T-helper 17 cell (primary cell): ENCODE measurements at regions not wholly inside any gene's neighbourhood (a gene's known extent, or its start where the extent isn't known, plus 50 kb on each side); places are given as distances from the start of the nearest gene placed in this dataset.
"Not testable (repeated sequence)": the region's sequence is repeated elsewhere in the genome, so short reads cannot be mapped to it uniquely, and the experiment has no call there.

Source experiments
- ATAC-seq: fragments of 150-1000 bp; cut with Tn5 transposase; 2 replicates; pipeline ENCODE4 v1.10.0; 2021; ENCODE audit warnings: mild to moderate bottlenecking, moderate library complexity
- DNase-seq, 3 donors: peaks; one replicate each; pipeline versions ENCODE4 v3.0.0 to v3.0.0-alpha.2; 2020 to 2021
- H3K9me3 ChIP-seq: one replicate; pipeline ENCODE4 v1.7.0; 2013; ENCODE audit warnings: low read length, mild to moderate bottlenecking; ENCODE audit not compliant: control insufficient read depth, poor library complexity, severe bottlenecking
- H3K27ac Mint-ChIP-seq: one replicate; pipeline ENCODE4 v1.8.0; 2022; ENCODE audit warnings: mild to moderate bottlenecking, moderate library complexity, mixed read lengths
- H3K27me3 Mint-ChIP-seq: one replicate; pipeline ENCODE4 v1.8.0; 2022; ENCODE audit warnings: mixed read lengths
- H3K36me3 Mint-ChIP-seq: one replicate; pipeline ENCODE4 v1.8.0; 2022; ENCODE audit warnings: low read depth, mixed read lengths
- H3K4me1 Mint-ChIP-seq: one replicate; pipeline ENCODE4 v1.8.0; 2022; ENCODE audit warnings: mild to moderate bottlenecking, mixed read lengths
- H3K4me3 Mint-ChIP-seq: one replicate; pipeline ENCODE4 v1.8.0; 2022; ENCODE audit warnings: mild to moderate bottlenecking, moderate library complexity, mixed read lengths

DNA sequence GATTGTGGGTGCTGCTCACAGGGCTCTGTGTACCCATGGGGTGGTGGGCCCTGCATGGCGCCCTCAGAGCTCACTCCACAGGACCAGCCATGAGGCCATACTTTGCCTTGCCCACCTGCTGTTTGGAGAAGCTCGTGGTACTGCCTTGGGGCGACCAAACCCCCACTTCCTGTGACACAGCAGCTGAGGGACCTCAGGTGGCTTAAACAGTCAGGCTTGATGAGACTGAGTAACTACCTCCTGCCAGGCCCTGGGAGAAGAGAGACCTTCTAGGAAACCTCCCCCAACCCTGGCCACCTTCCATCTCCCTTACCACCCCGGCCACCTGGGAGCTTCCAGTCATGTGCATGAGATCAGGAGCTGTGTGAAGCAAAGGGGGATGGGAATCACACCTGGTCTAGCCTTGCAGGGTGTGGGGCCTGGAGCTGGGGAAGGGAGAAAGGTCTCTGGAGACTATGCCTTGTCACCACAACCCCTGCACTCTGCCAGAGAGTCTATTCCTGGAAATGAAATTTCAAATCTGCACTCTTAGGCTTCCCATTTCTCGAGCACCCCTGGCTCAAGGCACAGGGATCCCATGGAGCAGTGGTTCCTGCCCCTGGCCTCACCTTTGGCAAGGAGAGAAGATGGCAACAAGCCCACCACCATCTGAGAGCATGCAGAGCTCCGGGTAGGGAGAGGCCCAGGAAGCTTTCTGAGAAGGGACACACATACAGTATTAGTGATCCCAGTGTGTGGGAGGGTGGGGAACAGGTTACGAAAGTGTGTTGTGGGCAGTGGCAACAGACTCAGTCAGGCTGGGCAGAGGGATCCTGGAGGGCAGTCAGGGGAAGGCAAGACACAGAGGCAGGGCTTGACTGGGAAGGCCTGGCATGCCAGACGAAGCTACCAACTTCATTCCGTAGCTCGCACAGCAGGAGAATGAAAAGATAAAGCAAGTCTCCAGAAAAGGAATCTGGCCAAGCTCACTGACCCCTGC is 125.0 kb downstream of the URI1 start:
- Mint-ChIP-seq H3K27me3 (peaks cover 5% of the 10 kb centered on the region), H3K4me3 (no peak overlapping the region), H3K4me1 (no peaks in the 10 kb centered on the region), H3K27ac (no peak overlapping the region), H3K36me3 (no peaks in the 10 kb centered on the region)
- ATAC-seq (no peak), DNase-seq (no peak)
- no peaks in the 10 kb centered on the region for H3K9me3 ChIP-seq

- H3K36me3 Mint-ChIP-seq, H3K4me3 Mint-ChIP-seq, ATAC-seq, H3K27me3 Mint-ChIP-seq, H3K9me3 ChIP-seq, H3K27ac Mint-ChIP-seq, DNase-seq, H3K4me1 Mint-ChIP-seq: not testable (repeated sequence)
Observed at GRCh38 chr19:30067956-30068506, 126.0 kb downstream of the URI1 start.

- Mint-ChIP-seq H3K36me3 (no peaks in the 10 kb centered on the region), H3K4me1 (no peaks in the 10 kb centered on the region), H3K27me3 (no peaks in the 10 kb centered on the region), H3K27ac (no peak overlapping the region), H3K4me3 (no peak overlapping the region)
- DNase-seq (no peak), ATAC-seq (no peak)
- no peaks in the 10 kb centered on the region for H3K9me3 ChIP-seq
Observed at GRCh38 chr19:30068528-30069395, 126.7 kb downstream of the URI1 start.

DNA sequence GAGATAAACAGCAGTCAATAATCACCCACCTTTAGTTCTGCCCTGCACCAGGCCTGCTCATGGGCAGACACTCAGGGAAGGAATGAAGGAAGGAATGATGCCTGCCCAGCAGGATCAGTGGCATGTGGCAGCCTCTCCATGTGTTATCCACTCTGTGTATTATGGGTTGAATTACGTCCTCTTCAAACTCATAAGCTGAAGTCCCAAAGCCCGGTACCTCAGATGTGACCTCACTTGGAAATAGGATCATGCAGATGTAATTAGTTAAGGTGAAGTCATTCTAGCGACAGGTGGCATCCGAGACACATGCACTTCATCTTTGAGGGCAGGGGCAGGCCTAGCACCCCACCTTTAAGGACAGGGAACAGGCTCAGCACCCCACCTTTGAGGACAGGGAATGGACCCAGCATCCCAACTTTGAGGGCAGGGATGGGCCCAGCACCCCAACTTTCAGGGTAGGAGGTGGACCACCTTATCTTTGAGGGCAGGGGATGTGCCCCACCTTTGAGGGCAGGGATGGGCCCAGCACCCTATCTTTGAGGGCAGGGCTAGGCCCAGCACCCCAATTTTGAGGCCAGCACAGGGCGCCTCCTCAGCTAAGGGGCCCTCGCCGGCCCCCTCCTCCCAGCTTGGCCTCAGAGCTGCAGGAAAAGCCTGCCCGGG is 127.6 kb downstream of the URI1 start:
- H3K36me3 Mint-ChIP-seq = no peaks in the 10 kb centered on the region
- no peak overlapping the region for H3K4me3 Mint-ChIP-seq
- no peak overlapping the region for H3K27ac Mint-ChIP-seq
- no peaks in the 10 kb centered on the region for H3K4me1 Mint-ChIP-seq
- ATAC-seq = no peak
- H3K9me3 ChIP-seq = no peaks in the 10 kb centered on the region
- no peak for DNase-seq
- H3K27me3 Mint-ChIP-seq = peaks cover 6% of the 10 kb centered on the region

DNA sequence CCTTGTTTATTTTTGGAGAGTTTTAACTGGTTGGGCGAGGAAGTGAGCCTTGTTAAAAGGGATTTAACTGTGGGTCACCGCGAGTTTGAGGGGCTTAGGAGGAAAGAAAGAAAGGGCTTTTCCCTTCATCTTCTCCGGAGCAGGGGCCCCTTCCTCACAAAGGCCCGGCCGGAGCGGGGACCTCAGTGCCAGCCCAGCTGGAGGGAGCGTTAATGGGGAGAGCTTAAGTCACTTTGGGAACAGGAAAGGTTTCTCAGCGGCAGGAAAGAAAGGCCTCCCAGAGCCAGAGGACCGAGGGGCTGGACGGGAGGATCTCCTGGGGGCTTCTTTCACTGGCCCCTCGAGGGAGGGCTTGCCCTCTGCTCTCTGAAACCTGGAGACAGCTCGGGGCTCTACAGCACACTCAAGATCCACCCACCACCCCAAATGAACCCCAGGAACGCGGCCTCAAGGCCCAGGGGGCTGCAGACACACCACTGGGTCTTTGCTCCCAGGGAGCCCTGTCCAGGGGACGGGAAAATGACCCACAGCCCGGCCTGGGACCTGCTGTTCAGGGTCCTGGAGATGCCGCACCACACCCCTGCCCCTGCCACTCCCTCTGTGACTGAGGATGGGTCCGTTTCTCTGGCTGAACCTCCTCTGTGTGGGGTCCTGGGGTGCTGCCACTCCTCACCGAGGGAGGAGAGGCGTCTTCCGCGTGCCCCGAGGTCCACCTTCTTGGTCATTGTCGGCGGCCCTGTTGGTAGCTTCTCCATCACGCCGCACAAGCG is 128.3 kb downstream of the URI1 start:
- no peaks in the 10 kb centered on the region for H3K9me3 ChIP-seq
- Mint-ChIP-seq H3K27ac (no peak overlapping the region), H3K27me3 (peaks cover 6% of the 10 kb centered on the region), H3K36me3 (no peaks in the 10 kb centered on the region), H3K4me3 (no peak overlapping the region), H3K4me1 (no peaks in the 10 kb centered on the region)
- no peak for DNase-seq
- ATAC-seq = no peak

DNA sequence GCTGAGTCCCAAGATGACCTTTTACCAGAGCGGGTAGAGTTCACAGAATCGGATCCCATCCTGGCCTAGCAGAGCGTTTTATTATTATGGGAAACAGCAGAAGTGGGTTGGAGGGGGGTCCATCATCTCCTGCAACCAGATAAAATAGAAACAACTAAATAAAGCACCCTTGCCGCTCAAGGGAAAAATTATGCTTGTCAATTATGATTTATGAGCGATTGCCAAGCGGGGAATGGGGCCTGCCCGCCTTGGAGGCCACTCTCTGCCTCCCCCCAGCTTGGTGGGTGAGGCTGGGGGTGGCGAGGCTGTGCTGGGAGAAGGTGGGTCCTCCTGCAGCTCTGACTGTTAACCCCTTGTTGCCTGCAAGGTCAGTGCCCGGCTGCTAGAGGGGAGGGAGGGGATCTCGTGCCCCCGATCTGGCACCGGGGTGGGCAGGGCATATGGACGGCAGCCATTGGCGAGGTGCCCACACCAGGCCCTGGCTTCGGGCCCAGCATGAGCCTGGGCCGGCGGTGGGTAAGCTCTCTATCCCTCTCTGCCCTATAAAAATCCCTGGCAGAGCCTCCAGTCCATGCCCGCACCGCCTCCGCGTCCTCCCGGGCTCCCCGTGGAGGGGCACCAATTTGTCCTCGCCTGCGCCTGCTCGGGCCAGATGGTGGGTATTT is 129.1 kb downstream of the URI1 start:
- Mint-ChIP-seq H3K27ac (no peak overlapping the region), H3K4me3 (no peak overlapping the region), H3K36me3 (no peaks in the 10 kb centered on the region), H3K27me3 (peaks cover 12% of the 10 kb centered on the region), H3K4me1 (no peaks in the 10 kb centered on the region)
- ATAC-seq (no peak), DNase-seq (no peak)
- no peaks in the 10 kb centered on the region for H3K9me3 ChIP-seq

GRCh38 chr19:30071871-30072270 is 129.8 kb downstream of the URI1 start:
- Mint-ChIP-seq H3K4me3 (no peak overlapping the region), H3K36me3 (no peaks in the 10 kb centered on the region), H3K27ac (no peak overlapping the region), H3K27me3 (peaks cover 15% of the 10 kb centered on the region), H3K4me1 (no peaks in the 10 kb centered on the region)
- H3K9me3 ChIP-seq = no peaks in the 10 kb centered on the region
- DNase-seq (no peak), ATAC-seq (no peak)

- Mint-ChIP-seq H3K4me3 (no peak overlapping the region), H3K36me3 (no peaks in the 10 kb centered on the region), H3K4me1 (no peaks in the 10 kb centered on the region), H3K27ac (no peak overlapping the region), H3K27me3 (peaks cover 20% of the 10 kb centered on the region)
- no peak for DNase-seq
- ATAC-seq = no peak
- H3K9me3 ChIP-seq = no peaks in the 10 kb centered on the region
Observed at GRCh38 chr19:30073152-30074000, 131.3 kb downstream of the URI1 start.

GRCh38 chr19:30074096-30074495 is 132.1 kb downstream of the URI1 start:
- Mint-ChIP-seq H3K4me3 (no peak overlapping the region), H3K27me3 (peaks cover 26% of the 10 kb centered on the region), H3K36me3 (no peaks in the 10 kb centered on the region), H3K4me1 (no peaks in the 10 kb centered on the region), H3K27ac (no peak overlapping the region)
- no peaks in the 10 kb centered on the region for H3K9me3 ChIP-seq
- DNase-seq = no peak
- no peak for ATAC-seq

- H3K4me3 Mint-ChIP-seq = no peak overlapping the region
- H3K36me3 Mint-ChIP-seq = no peaks in the 10 kb centered on the region
- H3K27me3 Mint-ChIP-seq = peaks cover 33% of the 10 kb centered on the region
- H3K9me3 ChIP-seq = no peaks in the 10 kb centered on the region
- no peak for DNase-seq
- H3K27ac Mint-ChIP-seq = no peak overlapping the region
- H3K4me1 Mint-ChIP-seq = no peaks in the 10 kb centered on the region
- no peak for ATAC-seq
Observed at GRCh38 chr19:30074741-30075715, 133.0 kb downstream of the URI1 start.
